ENCODE measurements at regions not wholly inside any gene's neighbourhood (a gene's known extent, or its start where the extent isn't known, plus 50 kb on each side); places are given as distances from the start of the nearest gene placed in this dataset.

- ChIA-PET POLR2A (no interaction called here), CTCF (interaction anchor here (0.6 kb wide), 1 partner anchor 13 kb away, joined by 3 read pairs; no protein-coding TSS in a partner anchor)
- no TSS peak for BruUV-seq (replicated peaks)
- Mint-ChIP-seq H3K4me3 (ENCODE audit: unreplicated experiment) (no peak overlapping the region), H3K9me3 (ENCODE audit: unreplicated experiment) (no peaks in the 10 kb centered on the region), H3K27ac (ENCODE audit: low read depth, unreplicated experiment) (no peak overlapping the region), H3K36me3 (ENCODE audit: insufficient read depth, unreplicated experiment) (no peaks in the 10 kb centered on the region), H3K4me1 (ENCODE audit: insufficient read depth, unreplicated experiment) (no peaks in the 10 kb centered on the region), H3K27me3 (ENCODE audit: insufficient read depth, unreplicated experiment) (peaks cover 14% of the 10 kb centered on the region)
- intact Hi-C loops (cut with micrococcal nuclease), result no loop called here
- no peak for TF ChIP-seq CTCF (IDR thresholded peaks at IDR 0.05; ENCODE audit: unreplicated experiment)
- DNase-seq (ENCODE audit: unreplicated experiment), result no peak
Measured at GRCh38 chr2:155727187-155727895, 605.2 kb downstream of the NR4A2 start.

- CTCF ChIA-PET, result no interaction called here
Measured at GRCh38 chr2:155722290-155722689, 610.2 kb downstream of the NR4A2 start.

GRCh38 chr2:155715705-155716104 is 616.8 kb downstream of the NR4A2 start:
- ChIA-PET POLR2A (no interaction called here), CTCF (interaction anchor here (0.7 to 1.9 kb wide), 2 partner anchors 9 to 619 kb away, joined by 3 to 6 read pairs; no protein-coding TSS in a partner anchor)
- no peak overlapping the region for H3K27ac Mint-ChIP-seq (ENCODE audit: low read depth, unreplicated experiment)
- DNase-seq (ENCODE audit: unreplicated experiment), result no peak
- no peak for TF ChIP-seq CTCF (IDR thresholded peaks at IDR 0.05; ENCODE audit: unreplicated experiment)
- H3K9me3 Mint-ChIP-seq (ENCODE audit: unreplicated experiment), result no peaks in the 10 kb centered on the region
- H3K36me3 Mint-ChIP-seq (ENCODE audit: insufficient read depth, unreplicated experiment), result no peaks in the 10 kb centered on the region
- no peaks in the 10 kb centered on the region for H3K27me3 Mint-ChIP-seq (ENCODE audit: insufficient read depth, unreplicated experiment)
- no TSS peak for BruUV-seq (replicated peaks)
- no peak overlapping the region for H3K4me3 Mint-ChIP-seq (ENCODE audit: unreplicated experiment)
- intact Hi-C loops (cut with micrococcal nuclease), result no loop called here
- H3K4me1 Mint-ChIP-seq (ENCODE audit: insufficient read depth, unreplicated experiment), result no peaks in the 10 kb centered on the region

More at GRCh38 chr2:155722290-155722689, 610.2 kb downstream of the NR4A2 start:
- Mint-ChIP-seq H3K36me3 (ENCODE audit: insufficient read depth, unreplicated experiment) (no peaks in the 10 kb centered on the region), H3K27ac (ENCODE audit: low read depth, unreplicated experiment) (no peak overlapping the region), H3K9me3 (ENCODE audit: unreplicated experiment) (no peaks in the 10 kb centered on the region), H3K27me3 (ENCODE audit: insufficient read depth, unreplicated experiment) (no peaks in the 10 kb centered on the region), H3K4me1 (ENCODE audit: insufficient read depth, unreplicated experiment) (no peaks in the 10 kb centered on the region), H3K4me3 (ENCODE audit: unreplicated experiment) (no peak overlapping the region)
- no TSS peak for BruUV-seq (replicated peaks)
- DNase-seq (ENCODE audit: unreplicated experiment), result no peak
- intact Hi-C loops (cut with micrococcal nuclease), result no loop called here
- POLR2A ChIA-PET, result no interaction called here
- TF ChIP-seq CTCF (IDR thresholded peaks at IDR 0.05; ENCODE audit: unreplicated experiment), result no peak

GRCh38 chr2:155714983-155715382 is 617.5 kb downstream of the NR4A2 start:
- no peak for DNase-seq (ENCODE audit: unreplicated experiment)
- no peak for TF ChIP-seq CTCF (IDR thresholded peaks at IDR 0.05; ENCODE audit: unreplicated experiment)
- no peaks in the 10 kb centered on the region for H3K27me3 Mint-ChIP-seq (ENCODE audit: insufficient read depth, unreplicated experiment)
- no peaks in the 10 kb centered on the region for H3K9me3 Mint-ChIP-seq (ENCODE audit: unreplicated experiment)
- H3K4me1 Mint-ChIP-seq (ENCODE audit: insufficient read depth, unreplicated experiment), result no peaks in the 10 kb centered on the region
- BruUV-seq (replicated peaks), result no TSS peak
- no peaks in the 10 kb centered on the region for H3K36me3 Mint-ChIP-seq (ENCODE audit: insufficient read depth, unreplicated experiment)
- CTCF ChIA-PET, result interaction anchor here (1.2 to 1.9 kb wide), 2 partner anchors 53 to 620 kb away, joined by 4 to 6 read pairs; no protein-coding TSS in a partner anchor
- POLR2A ChIA-PET, result interaction anchor here (0.6 to 0.9 kb wide), 2 partner anchors 8 to 1168 kb away, joined by 3 to 4 read pairs; no protein-coding TSS in a partner anchor
- H3K4me3 Mint-ChIP-seq (ENCODE audit: unreplicated experiment), result no peak overlapping the region
- intact Hi-C loops (cut with micrococcal nuclease), result no loop called here
- no peak overlapping the region for H3K27ac Mint-ChIP-seq (ENCODE audit: low read depth, unreplicated experiment)

Measured in MCF 10A (cell line).